ENCODE measurements at regions not wholly inside any gene's neighbourhood (a gene's known extent, or its start where the extent isn't known, plus 50 kb on each side); places are given as distances from the start of the nearest gene placed in this dataset.
A peak's percentile ranks its signal among the peaks of the same experiment; 100 is the strongest.

- TF ChIP-seq REST (IDR thresholded peaks at IDR 0.05; ENCODE audit: unreplicated experiment) (no peak), CREB1 (CRISPR knock-in tag; IDR thresholded peaks at IDR 0.05; ENCODE audit: low read depth) (no peak), EZH2 (IDR thresholded peaks at IDR 0.05; ENCODE audit: low read depth, unreplicated experiment) (no peak), ZNF462 (CRISPR knock-in tag; IDR thresholded peaks at IDR 0.05) (no peak), JUNB (IDR thresholded peaks at IDR 0.05; ENCODE audit: unreplicated experiment) (no peak), STAT1 (IDR thresholded peaks at IDR 0.05; ENCODE audit: unreplicated experiment) (no peak), NANOG (IDR thresholded peaks at IDR 0.05; ENCODE audit: borderline replicate concordance) (no peak), ZNF331 (CRISPR knock-in tag; IDR thresholded peaks at IDR 0.05; ENCODE audit: low read depth) (no peak), ZNF114 (CRISPR knock-in tag; IDR thresholded peaks at IDR 0.05) (no peak), POLR2AphosphoS5 (IDR thresholded peaks at IDR 0.05; ENCODE audit: low read depth) (no peak), EZH2phosphoT487 (IDR thresholded peaks at IDR 0.05; ENCODE audit: unreplicated experiment) (no peak)
- TF ChIP-seq, protein P1, sequence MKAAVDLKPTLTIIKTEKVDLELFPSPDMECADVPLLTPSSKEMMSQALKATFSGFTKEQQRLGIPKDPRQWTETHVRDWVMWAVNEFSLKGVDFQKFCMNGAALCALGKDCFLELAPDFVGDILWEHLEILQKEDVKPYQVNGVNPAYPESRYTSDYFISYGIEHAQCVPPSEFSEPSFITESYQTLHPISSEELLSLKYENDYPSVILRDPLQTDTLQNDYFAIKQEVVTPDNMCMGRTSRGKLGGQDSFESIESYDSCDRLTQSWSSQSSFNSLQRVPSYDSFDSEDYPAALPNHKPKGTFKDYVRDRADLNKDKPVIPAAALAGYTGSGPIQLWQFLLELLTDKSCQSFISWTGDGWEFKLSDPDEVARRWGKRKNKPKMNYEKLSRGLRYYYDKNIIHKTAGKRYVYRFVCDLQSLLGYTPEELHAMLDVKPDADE (IDR thresholded peaks at IDR 0.05): no peak
- TF ChIP-seq, protein P2, sequence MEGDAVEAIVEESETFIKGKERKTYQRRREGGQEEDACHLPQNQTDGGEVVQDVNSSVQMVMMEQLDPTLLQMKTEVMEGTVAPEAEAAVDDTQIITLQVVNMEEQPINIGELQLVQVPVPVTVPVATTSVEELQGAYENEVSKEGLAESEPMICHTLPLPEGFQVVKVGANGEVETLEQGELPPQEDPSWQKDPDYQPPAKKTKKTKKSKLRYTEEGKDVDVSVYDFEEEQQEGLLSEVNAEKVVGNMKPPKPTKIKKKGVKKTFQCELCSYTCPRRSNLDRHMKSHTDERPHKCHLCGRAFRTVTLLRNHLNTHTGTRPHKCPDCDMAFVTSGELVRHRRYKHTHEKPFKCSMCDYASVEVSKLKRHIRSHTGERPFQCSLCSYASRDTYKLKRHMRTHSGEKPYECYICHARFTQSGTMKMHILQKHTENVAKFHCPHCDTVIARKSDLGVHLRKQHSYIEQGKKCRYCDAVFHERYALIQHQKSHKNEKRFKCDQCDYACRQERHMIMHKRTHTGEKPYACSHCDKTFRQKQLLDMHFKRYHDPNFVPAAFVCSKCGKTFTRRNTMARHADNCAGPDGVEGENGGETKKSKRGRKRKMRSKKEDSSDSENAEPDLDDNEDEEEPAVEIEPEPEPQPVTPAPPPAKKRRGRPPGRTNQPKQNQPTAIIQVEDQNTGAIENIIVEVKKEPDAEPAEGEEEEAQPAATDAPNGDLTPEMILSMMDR (conservative IDR thresholded peaks at IDR 0.05; ENCODE audit: low read depth in 2 of 2): no peak
- Mint-ChIP-seq H3K27ac (no peak overlapping the region), H3K36me3 (ENCODE audit: low read depth) (no peaks in the 10 kb centered on the region), H3K9me3 (no peaks in the 10 kb centered on the region), H3K27me3 (ENCODE audit: insufficient read depth, low read depth, poor library complexity) (peaks cover 3% of the 10 kb centered on the region), H3K4me1 (no peaks in the 10 kb centered on the region), H3K4me3 (no peak overlapping the region)
- Histone ChIP-seq H3K27me3 (ENCODE audit: insufficient read depth) (no peaks in the 10 kb centered on the region), H3K27ac (ENCODE audit: low read depth) (no peak overlapping the region), H3K79me2 (replicated peaks; ENCODE audit: insufficient read depth) (no peaks in the 10 kb centered on the region), H4K20me1 (replicated peaks; ENCODE audit: insufficient read depth) (no peaks in the 10 kb centered on the region), H2AFZ (peak overlapping the region; percentile 85), H3K4me2 (no peak overlapping the region), H3K36me3 (ENCODE audit: insufficient read depth) (no peaks in the 10 kb centered on the region), H3F3A (replicated peaks; ENCODE audit: low read depth) (no peaks in the 10 kb centered on the region), H3K4me1 (ENCODE audit: insufficient read depth) (no peaks in the 10 kb centered on the region), H3K9me2 (ENCODE audit: insufficient read depth) (no peaks in the 10 kb centered on the region), H3K4me3 (no peak overlapping the region)
- DNase-seq (ENCODE audit: low spot score) (no peak), ATAC-seq (no peak)
Measured at GRCh38 chr2:203623096-203623495, 83.3 kb upstream of the CD28 start.
